GM08714 (cell line): ENCODE measurements at regions not wholly inside any gene's neighbourhood (a gene's known extent, or its start where the extent isn't known, plus 50 kb on each side); places are given as distances from the start of the nearest gene placed in this dataset.

Experiments used
- H3K4me3 ChIP-seq: fragments of 200-500 bp; sonication (Bioruptor generic); 2 replicates; pipeline ENCODE4 v1.5.1; 2014; ENCODE audit warnings: mild to moderate bottlenecking, low read length, inconsistent platforms
- ZNF274 ChIP-seq: IDR thresholded peaks from 2 replicates; pipeline ENCODE4 v1.6.1; 2012; ENCODE audit warnings: mild to moderate bottlenecking, low read depth, low read length

GRCh38 chr3:152030320-152030719 is 156.9 kb downstream of the SUCNR1 start:
- no peak for TF ChIP-seq ZNF274

GRCh38 chr3:152031321-152031720 is 157.9 kb downstream of the SUCNR1 start:
- no peak overlapping the region for H3K4me3 ChIP-seq
- no peak for TF ChIP-seq ZNF274

More at GRCh38 chr3:152030320-152030719, 156.9 kb downstream of the SUCNR1 start:
- no peak overlapping the region for H3K4me3 ChIP-seq

GRCh38 chr3:152037297-152037696 is 163.9 kb downstream of the SUCNR1 start:
- no peak overlapping the region for H3K4me3 ChIP-seq
- TF ChIP-seq ZNF274 = no peak

- TF ChIP-seq ZNF274 = no peak
Measured at GRCh38 chr3:152037953-152038352, 164.5 kb downstream of the SUCNR1 start.

GRCh38 chr3:152038490-152038889 is 165.0 kb downstream of the SUCNR1 start:
- no peak for TF ChIP-seq ZNF274
- H3K4me3 ChIP-seq = no peak overlapping the region

More at GRCh38 chr3:152037953-152038352, 164.5 kb downstream of the SUCNR1 start:
- no peak overlapping the region for H3K4me3 ChIP-seq

- no peak for TF ChIP-seq ZNF274
- H3K4me3 ChIP-seq = no peak overlapping the region
Measured at GRCh38 chr3:152039887-152040286, 166.4 kb downstream of the SUCNR1 start.

GRCh38 chr3:152040319-152040718 is 166.9 kb downstream of the SUCNR1 start:
- H3K4me3 ChIP-seq = no peak overlapping the region
- TF ChIP-seq ZNF274 = no peak

GRCh38 chr3:152043620-152044019 is 170.2 kb downstream of the SUCNR1 start:
- no peak for TF ChIP-seq ZNF274

GRCh38 chr3:152046280-152046679 is 172.8 kb downstream of the SUCNR1 start:
- no peak for TF ChIP-seq ZNF274
- no peak overlapping the region for H3K4me3 ChIP-seq

More at GRCh38 chr3:152043620-152044019, 170.2 kb downstream of the SUCNR1 start:
- H3K4me3 ChIP-seq = no peak overlapping the region

GRCh38 chr3:152047465-152047864 is 174.0 kb downstream of the SUCNR1 start:
- TF ChIP-seq ZNF274 = no peak

GRCh38 chr3:152048831-152049230 is 175.4 kb downstream of the SUCNR1 start:
- TF ChIP-seq ZNF274 = no peak
- H3K4me3 ChIP-seq = no peak overlapping the region

More at GRCh38 chr3:152047465-152047864, 174.0 kb downstream of the SUCNR1 start:
- H3K4me3 ChIP-seq = no peak overlapping the region

GRCh38 chr3:152050903-152051302 is 177.5 kb downstream of the SUCNR1 start:
- TF ChIP-seq ZNF274 = no peak
- H3K4me3 ChIP-seq = no peak overlapping the region

GRCh38 chr3:152051501-152052404 is 178.3 kb downstream of the SUCNR1 start:
- TF ChIP-seq ZNF274 = no peak

GRCh38 chr3:152053866-152054265 is 180.4 kb downstream of the SUCNR1 start:
- TF ChIP-seq ZNF274 = no peak
- no peak overlapping the region for H3K4me3 ChIP-seq

More at GRCh38 chr3:152051501-152052404, 178.3 kb downstream of the SUCNR1 start:
- H3K4me3 ChIP-seq = no peak overlapping the region

- TF ChIP-seq ZNF274 = no peak
- no peak overlapping the region for H3K4me3 ChIP-seq
Measured at GRCh38 chr3:152054315-152054714, 180.9 kb downstream of the SUCNR1 start.
